ENCODE measurements at regions not wholly inside any gene's neighbourhood (a gene's known extent, or its start where the extent isn't known, plus 50 kb on each side); places are given as distances from the start of the nearest gene placed in this dataset.

DNA sequence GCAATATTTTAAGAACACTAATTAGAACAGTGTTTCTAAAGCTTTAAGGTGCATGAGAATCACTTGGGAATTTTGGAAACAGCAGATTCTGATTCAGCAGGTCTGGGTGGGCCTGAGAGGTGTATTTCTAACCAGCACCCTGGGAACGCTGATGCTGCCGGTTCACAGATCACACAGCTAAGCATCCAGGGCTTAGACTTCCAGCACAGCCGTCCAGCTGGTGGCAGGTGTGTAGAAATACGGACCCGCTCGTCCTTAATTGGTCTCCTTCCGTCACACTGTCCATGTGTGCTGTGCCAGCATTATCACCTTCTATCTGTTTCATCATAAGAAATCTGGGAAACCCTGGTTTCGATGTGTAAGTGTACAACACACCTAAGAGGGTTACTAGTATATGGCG lies 1029.0 kb downstream of the EFNB2 start:
- Histone ChIP-seq H3K23ac (ENCODE audit: insufficient read length) (no peak overlapping the region), H3K36me3 (ENCODE audit: control insufficient read depth in 2 of 4, insufficient read depth in 4 of 4, low read length in 3 of 4) (no peaks in the 10 kb centered on the region), H3K56ac (replicated peaks; ENCODE audit: insufficient read length, low read depth, low read length) (no peak overlapping the region), H3K4me1 (replicated peaks in 1 of 4; ENCODE audit: control insufficient read depth in 3 of 4, insufficient read depth in 4 of 4, low read length in 3 of 4) (no peaks in the 10 kb centered on the region), H2BK12ac (ENCODE audit: low read depth, low read length) (no peak overlapping the region), H3K27ac (ENCODE audit: low read depth, low read length) (no peak overlapping the region), H3K79me2 (ENCODE audit: control insufficient read depth in 1 of 2, insufficient read depth in 2 of 2, low read length in 2 of 2) (no peaks in the 10 kb centered on the region), H3K4me3 (ENCODE audit: extremely low read depth in 1 of 4, insufficient read depth in 2 of 4, low read depth in 3 of 4, low read length in 4 of 4) (no peak overlapping the region), H2BK15ac (ENCODE audit: low read length) (no peak overlapping the region), H2BK20ac (ENCODE audit: low read length) (no peak overlapping the region), H4K91ac (replicated peaks; ENCODE audit: insufficient read length, low read length) (no peak overlapping the region), H2AK5ac (ENCODE audit: low read depth, low read length) (no peak overlapping the region), H3K9me3 (ENCODE audit: insufficient read depth in 2 of 2, low read depth in 1 of 2, low read length in 1 of 2) (no peaks in the 10 kb centered on the region), H3K27me3 (replicated peaks in 1 of 4; ENCODE audit: control insufficient read depth in 3 of 4, extremely low read depth in 1 of 4, insufficient read depth in 3 of 4, low read length in 3 of 4) (no peaks in the 10 kb centered on the region), H2AFZ (ENCODE audit: low read length) (no peak overlapping the region), H3K9ac (replicated peaks in 1 of 4; ENCODE audit: extremely low read depth in 1 of 4, low read depth in 3 of 4, low read length in 3 of 4) (no peak overlapping the region), H4K5ac (ENCODE audit: insufficient read length, low read depth, low read length) (no peak overlapping the region), H3K79me1 (ENCODE audit: low read depth, low read length) (no peaks in the 10 kb centered on the region), H3K14ac (ENCODE audit: insufficient read length) (no peak overlapping the region), H4K20me1 (replicated peaks in 1 of 2; ENCODE audit: control insufficient read depth in 1 of 2, insufficient read depth in 2 of 2, low read length in 2 of 2) (no peaks in the 10 kb centered on the region), H3K23me2 (ENCODE audit: low read depth, low read length) (no peaks in the 10 kb centered on the region), H3K4me2 (ENCODE audit: insufficient read depth in 1 of 2, low read depth in 2 of 2, low read length in 2 of 2) (no peak overlapping the region), H4K8ac (ENCODE audit: extremely low read depth, insufficient read depth, low read length) (no peak overlapping the region), H3K18ac (ENCODE audit: extremely low read depth, low read length) (no peak overlapping the region), H2BK120ac (replicated peaks; ENCODE audit: low read depth, low read length) (no peak overlapping the region), H2BK5ac (ENCODE audit: low read depth, low read length) (no peak overlapping the region), H3K4ac (replicated peaks; ENCODE audit: insufficient read length, low read depth, low read length) (no peak overlapping the region)
- FAIRE-seq, result no peak
- TF ChIP-seq SUZ12 (IDR thresholded peaks at IDR 0.05; ENCODE audit: low read length), result no peak
- TF ChIP-seq JUN (IDR thresholded peaks at IDR 0.05; ENCODE audit: low read depth, low read length), result no peak
- TF ChIP-seq PHF8 (conservative IDR thresholded peaks at IDR 0.05; ENCODE audit: low read depth, low read length), result no peak
- no peak for TF ChIP-seq SP2 (IDR thresholded peaks at IDR 0.05; ENCODE audit: low read length)
- no peak for TF ChIP-seq RBBP5 (IDR thresholded peaks at IDR 0.05; ENCODE audit: borderline replicate concordance, low read depth, low read length)
- no peak for DNase-seq (ENCODE audit: low read depth in 1 of 2, low spot score in 2 of 2)
- ChIA-PET CTCF (ENCODE audit: partially characterized antibody) (interaction anchor here (0.7 to 1.5 kb wide), 2 partner anchors 14 to 310 kb away, joined by 3 to 6 read pairs; no protein-coding TSS in a partner anchor), POLR2A (ENCODE audit: partially characterized antibody) (no interaction called here)
- 94% methylated on average over 9 of the region's 9 CpGs; no CpG with 5 or more reads in 1 of the 2 experiments for WGBS, 2 experiments (ENCODE audit: extremely low coverage in 1 of 2, insufficient coverage in 1 of 2, insufficient read length in 1 of 2, insufficient replicate concordance in 2 of 2, low coverage in 1 of 2, low lambda C conversion rate in 2 of 2, missing lambda C conversion rate in 1 of 2)
